Astrocyte of the cerebellum (primary cell): ENCODE measurements at regions not wholly inside any gene's neighbourhood (a gene's known extent, or its start where the extent isn't known, plus 50 kb on each side); places are given as distances from the start of the nearest gene placed in this dataset.

ENCODE experiments used
- DNase-seq: peaks from one replicate; pipeline ENCODE4 v3.0.0-alpha.2; 2011; ENCODE audit warnings: low read depth
- H3K4me3 ChIP-seq: 2 replicates; pipeline ENCODE4 v1.5.1; 2011; ENCODE audit warnings: mild to moderate bottlenecking, low read depth, low read length, moderate library complexity
- in situ Hi-C: cut with HindIII; loops from 2 replicates; pipeline ENCODE4 v1.10.0; 2017; ENCODE audit warnings: low sequenced_read_pairs
- TF ChIP-seq, protein P1 (sequence below): IDR thresholded peaks from 2 replicates; pipeline ENCODE4 v1.5.1; 2012; ENCODE audit warnings: low read length, low read depth, moderate library complexity, mild to moderate bottlenecking; ENCODE audit errors: missing control alignments

DNA sequence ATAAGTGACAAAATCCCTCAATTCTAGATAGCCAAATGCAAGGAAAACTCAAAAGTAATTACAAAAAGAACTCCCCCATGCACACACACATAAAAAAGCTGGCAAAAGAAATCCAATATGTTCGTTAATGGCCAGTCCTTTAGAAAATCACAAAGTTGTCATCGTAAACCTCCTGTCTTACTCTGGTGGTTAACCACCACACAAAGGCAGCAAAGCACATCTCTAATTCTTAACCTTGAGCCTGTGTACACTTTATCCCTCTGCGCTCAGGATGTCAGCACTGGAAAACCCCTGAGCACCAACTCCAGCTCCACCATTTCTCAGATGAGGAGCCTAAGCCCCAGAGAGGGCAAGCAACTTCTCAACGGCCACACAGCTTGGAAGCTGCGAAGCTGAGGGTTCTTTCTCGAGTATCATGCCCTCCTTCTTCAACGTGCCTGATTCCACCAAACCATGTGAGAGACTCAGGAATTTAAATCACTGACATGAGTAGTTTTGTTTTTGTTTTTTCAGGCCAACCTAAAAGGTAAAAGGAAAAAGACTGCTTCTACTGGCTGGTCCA is 72.5 kb downstream of the C16orf95 start:
- TF ChIP-seq, protein P1, sequence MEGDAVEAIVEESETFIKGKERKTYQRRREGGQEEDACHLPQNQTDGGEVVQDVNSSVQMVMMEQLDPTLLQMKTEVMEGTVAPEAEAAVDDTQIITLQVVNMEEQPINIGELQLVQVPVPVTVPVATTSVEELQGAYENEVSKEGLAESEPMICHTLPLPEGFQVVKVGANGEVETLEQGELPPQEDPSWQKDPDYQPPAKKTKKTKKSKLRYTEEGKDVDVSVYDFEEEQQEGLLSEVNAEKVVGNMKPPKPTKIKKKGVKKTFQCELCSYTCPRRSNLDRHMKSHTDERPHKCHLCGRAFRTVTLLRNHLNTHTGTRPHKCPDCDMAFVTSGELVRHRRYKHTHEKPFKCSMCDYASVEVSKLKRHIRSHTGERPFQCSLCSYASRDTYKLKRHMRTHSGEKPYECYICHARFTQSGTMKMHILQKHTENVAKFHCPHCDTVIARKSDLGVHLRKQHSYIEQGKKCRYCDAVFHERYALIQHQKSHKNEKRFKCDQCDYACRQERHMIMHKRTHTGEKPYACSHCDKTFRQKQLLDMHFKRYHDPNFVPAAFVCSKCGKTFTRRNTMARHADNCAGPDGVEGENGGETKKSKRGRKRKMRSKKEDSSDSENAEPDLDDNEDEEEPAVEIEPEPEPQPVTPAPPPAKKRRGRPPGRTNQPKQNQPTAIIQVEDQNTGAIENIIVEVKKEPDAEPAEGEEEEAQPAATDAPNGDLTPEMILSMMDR: no peak
- in situ Hi-C loops: no loop called here

DNA sequence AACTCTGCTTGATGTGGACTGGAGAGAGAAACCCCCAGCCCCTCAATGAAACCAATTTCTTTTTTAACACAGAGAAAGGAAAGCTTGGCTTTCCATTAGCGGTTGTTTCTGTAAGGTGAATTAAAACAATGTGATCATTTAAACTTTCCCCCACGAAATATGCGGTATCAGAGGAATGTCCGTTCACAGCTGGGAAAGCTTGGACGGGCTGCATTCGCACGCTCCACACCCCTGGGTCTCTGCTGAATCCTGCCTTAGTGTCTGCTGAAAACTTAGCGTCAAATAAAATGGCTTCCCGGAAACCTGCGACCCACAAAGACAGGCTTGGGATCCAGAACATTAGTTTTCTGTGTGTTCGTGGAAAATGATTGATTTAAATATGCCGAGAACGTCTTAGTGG is 71.7 kb downstream of the C16orf95 start:
- DNase-seq: no peak
- no peak overlapping the region for H3K4me3 ChIP-seq
- TF ChIP-seq, protein P1: no peak
- in situ Hi-C loops: no loop called here

More for the DNA sequence above, 72.5 kb downstream of the C16orf95 start:
- DNase-seq: no peak
- no peak overlapping the region for H3K4me3 ChIP-seq

DNA sequence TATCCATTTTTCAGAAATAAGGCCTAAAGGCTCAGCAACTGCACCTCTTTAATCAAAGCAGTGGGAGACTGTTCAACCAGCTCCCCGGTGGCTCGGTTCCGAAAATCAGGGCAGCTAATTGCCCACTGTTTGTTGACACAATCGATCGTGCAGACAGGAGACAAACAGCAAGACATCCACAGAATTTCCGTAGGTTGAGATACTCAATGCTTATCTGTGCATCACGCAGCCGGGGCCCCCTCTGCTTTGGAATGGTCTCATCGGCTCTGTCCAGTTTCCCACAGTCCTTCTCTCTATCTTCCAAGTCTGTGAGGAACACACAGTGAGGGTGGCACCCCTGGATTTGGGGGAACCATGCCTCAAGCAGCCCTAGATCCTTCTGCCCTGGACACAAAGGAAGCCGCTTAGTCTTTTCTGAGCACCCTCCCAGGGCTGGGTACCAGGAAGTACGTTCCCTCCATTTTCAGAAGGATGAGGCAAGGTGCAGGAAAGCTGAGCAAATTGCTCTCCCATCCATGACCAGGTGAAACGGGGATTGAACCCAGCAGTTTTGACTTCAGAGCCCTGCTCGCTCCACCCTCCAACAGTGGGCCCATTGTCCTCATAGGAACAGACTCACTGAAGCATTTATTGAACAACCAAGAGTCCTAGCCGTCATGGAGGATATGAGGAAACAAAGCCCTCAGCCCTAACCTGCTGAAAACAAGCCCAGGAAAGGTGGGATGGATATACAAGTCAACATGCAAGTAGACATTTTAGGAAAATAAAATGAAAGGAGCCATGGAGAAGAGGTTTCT is 70.7 kb downstream of the C16orf95 start:
- DNase-seq: no peak
- TF ChIP-seq, protein P1: no peak

DNA sequence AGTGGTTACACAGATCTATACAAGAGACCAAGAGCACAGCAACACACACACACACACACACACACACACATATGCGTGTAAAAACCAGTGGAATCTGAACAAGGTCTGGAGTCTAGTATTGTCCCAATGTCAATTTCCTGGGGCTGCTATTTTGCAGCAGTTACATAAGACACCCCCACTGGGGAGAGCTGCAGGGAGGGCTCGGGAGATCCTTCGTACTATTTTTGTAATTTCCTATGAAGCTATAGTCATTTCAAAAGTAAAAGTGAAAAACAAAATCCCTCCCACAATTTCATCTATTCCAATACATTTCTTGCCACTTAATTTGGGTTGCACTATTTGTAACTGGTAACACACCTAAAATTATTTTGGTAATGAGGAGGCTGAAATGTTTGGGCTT is 68.5 kb downstream of the C16orf95 start:
- H3K4me3 ChIP-seq: no peak overlapping the region
- TF ChIP-seq, protein P1: no peak
- in situ Hi-C loops: no loop called here
- no peak for DNase-seq

More for the DNA sequence above, 70.7 kb downstream of the C16orf95 start:
- in situ Hi-C loops: no loop called here
- no peak overlapping the region for H3K4me3 ChIP-seq

- in situ Hi-C loops: no loop called here
- TF ChIP-seq, protein P1: no peak
- H3K4me3 ChIP-seq: no peak overlapping the region
- no peak for DNase-seq
These were observed 67.8 kb downstream of the C16orf95 start for GRCh38 chr16:87249425-87249824.

DNA sequence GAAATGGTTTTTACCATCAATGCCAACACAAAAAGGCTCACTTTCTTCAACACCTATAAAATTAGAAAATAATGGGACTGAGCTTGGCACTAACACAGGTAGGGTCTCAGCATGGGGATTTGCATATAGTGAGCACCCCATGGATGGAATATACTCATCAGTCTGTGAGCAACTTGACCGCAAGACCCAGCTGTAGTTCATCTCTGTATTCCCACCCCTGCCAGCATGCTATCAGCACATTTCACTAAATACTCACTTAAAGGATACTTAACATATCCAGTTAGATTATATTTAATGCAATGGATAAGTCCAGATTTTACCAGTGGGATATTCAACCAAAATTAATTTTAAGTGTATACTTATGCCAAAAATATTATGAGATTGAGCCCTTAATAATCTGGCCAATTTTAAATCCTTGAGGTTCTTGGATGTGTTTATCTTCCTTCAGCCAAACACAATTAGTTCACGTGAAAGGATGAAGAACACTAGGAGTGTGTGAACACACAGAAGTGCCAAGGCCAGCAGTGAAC is 66.7 kb downstream of the C16orf95 start:
- in situ Hi-C loops: loop anchor here (25.0 kb wide), 1 partner anchor 688 kb away; the partner anchor contains the start of genes FOXC2 and MTHFSD
- no peak for DNase-seq
- TF ChIP-seq, protein P1: no peak
- H3K4me3 ChIP-seq: no peak overlapping the region
